NCI-H187 (cell line): ENCODE measurements at regions not wholly inside any gene's neighbourhood (a gene's known extent, or its start where the extent isn't known, plus 50 kb on each side); places are given as distances from the start of the nearest gene placed in this dataset.

Experiments
- DNase-seq, 2 experiments: peaks; one replicate each; lab custom pipeline; 2025; lab: John Stamatoyannopoulos, UW

GRCh38 chr1:221916176-221916575 lies 174.3 kb upstream of the DUSP10 start:
- DNase-seq, result no peak

- no peak for DNase-seq
Measured at GRCh38 chr1:221915764-221916163, 173.9 kb upstream of the DUSP10 start.

- no peak for DNase-seq
Measured at GRCh38 chr1:221913351-221913892, 171.5 kb upstream of the DUSP10 start.

- no peak for DNase-seq
Measured at GRCh38 chr1:221912230-221912629, 170.3 kb upstream of the DUSP10 start.

- no peak for DNase-seq
Measured at GRCh38 chr1:221911714-221912113, 169.8 kb upstream of the DUSP10 start.

- DNase-seq, result no peak
Measured at GRCh38 chr1:221910222-221910621, 168.3 kb upstream of the DUSP10 start.

- DNase-seq, result no peak
Measured at GRCh38 chr1:221908573-221908972, 166.7 kb upstream of the DUSP10 start.

GRCh38 chr1:221907166-221907932 lies 165.5 kb upstream of the DUSP10 start:
- no peak for DNase-seq

GRCh38 chr1:221905802-221906201 lies 163.9 kb upstream of the DUSP10 start:
- DNase-seq, result no peak

GRCh38 chr1:221904319-221904718 lies 162.4 kb upstream of the DUSP10 start:
- no peak for DNase-seq

- DNase-seq, result no peak
Measured at GRCh38 chr1:221903594-221903993, 161.7 kb upstream of the DUSP10 start.

- no peak for DNase-seq
Measured at GRCh38 chr1:221902961-221903360, 161.1 kb upstream of the DUSP10 start.

- no peak for DNase-seq
Measured at GRCh38 chr1:221900678-221901077, 158.8 kb upstream of the DUSP10 start.

- DNase-seq, result no peak
Measured at GRCh38 chr1:221897321-221897721, 155.4 kb upstream of the DUSP10 start.

GRCh38 chr1:221892301-221892830 lies 150.5 kb upstream of the DUSP10 start:
- no peak for DNase-seq

- no peak for DNase-seq
Measured at GRCh38 chr1:221891708-221892107, 149.8 kb upstream of the DUSP10 start.

- DNase-seq, result no peak
Measured at GRCh38 chr1:221888801-221889200, 146.9 kb upstream of the DUSP10 start.

GRCh38 chr1:221888218-221888617 lies 146.3 kb upstream of the DUSP10 start:
- no peak for DNase-seq

GRCh38 chr1:221887758-221888157 lies 145.9 kb upstream of the DUSP10 start:
- no peak for DNase-seq

- no peak for DNase-seq
Measured at GRCh38 chr1:221887415-221887746, 145.5 kb upstream of the DUSP10 start.

GRCh38 chr1:221886743-221887414 lies 145.0 kb upstream of the DUSP10 start:
- DNase-seq, result no peak

GRCh38 chr1:221886311-221886710 lies 144.4 kb upstream of the DUSP10 start:
- no peak for DNase-seq

- DNase-seq, result no peak
Measured at GRCh38 chr1:221884821-221885220, 142.9 kb upstream of the DUSP10 start.
